H9 (cell line): ENCODE measurements at regions not wholly inside any gene's neighbourhood (a gene's known extent, or its start where the extent isn't known, plus 50 kb on each side); places are given as distances from the start of the nearest gene placed in this dataset.

Experiments
- DNase-seq: peaks from one replicate; pipeline ENCODE4 v3.0.0-alpha.2; 2017
- H2AFZ ChIP-seq: one replicate; pipeline ENCODE4 v1.6.1; 2013; ENCODE audit warnings: mild to moderate bottlenecking, low read length, control low read depth, moderate library complexity
- H2AK5ac ChIP-seq: 2 replicates; pipeline ENCODE4 v1.6.1; 2013; ENCODE audit warnings: low read length, control low read depth, mixed read lengths; ENCODE audit not compliant: insufficient read length
- H2BK120ac ChIP-seq: one replicate; pipeline ENCODE4 v1.6.1; 2013; ENCODE audit warnings: low read depth, mild to moderate bottlenecking, low read length, control low read depth, inconsistent platforms; ENCODE audit not compliant: poor library complexity, severe bottlenecking
- H2BK12ac ChIP-seq: 2 replicates; pipeline ENCODE4 v1.6.1; 2013; ENCODE audit warnings: low read length, control low read depth, mixed read lengths, low read depth; ENCODE audit not compliant: insufficient read length
- H2BK15ac ChIP-seq: 2 replicates; pipeline ENCODE4 v1.6.1; 2013; ENCODE audit warnings: low read depth, low read length, control low read depth
- H2BK20ac ChIP-seq: one replicate; pipeline ENCODE4 v1.6.1; 2013; ENCODE audit warnings: low read depth, mild to moderate bottlenecking, low read length, control low read depth, inconsistent platforms; ENCODE audit not compliant: poor library complexity, severe bottlenecking
- H2BK5ac ChIP-seq: 2 replicates; pipeline ENCODE4 v1.6.1; 2013; ENCODE audit warnings: low read length, control low read depth, mixed read lengths; ENCODE audit not compliant: insufficient read length
- H3K14ac ChIP-seq: 2 replicates; pipeline ENCODE4 v1.6.1; 2013; ENCODE audit warnings: low read length, control low read depth; ENCODE audit not compliant: insufficient read depth
- H3K18ac ChIP-seq: 2 replicates; pipeline ENCODE4 v1.6.1; 2013; ENCODE audit warnings: low read depth, mild to moderate bottlenecking, mixed read lengths, low read length, control low read depth; ENCODE audit not compliant: insufficient read length
- H3K23ac ChIP-seq: 2 replicates; pipeline ENCODE4 v1.6.1; 2013; ENCODE audit warnings: low read length, control low read depth, mixed read lengths, low read depth; ENCODE audit not compliant: insufficient read length
- H3K23me2 ChIP-seq: 2 replicates; pipeline ENCODE4 v1.6.1; 2013; ENCODE audit warnings: low read depth, mild to moderate bottlenecking, mixed read lengths, low read length, control low read depth; ENCODE audit not compliant: insufficient read length, poor library complexity, severe bottlenecking
- H3K27ac ChIP-seq: 2 replicates; pipeline ENCODE4 v1.5.1; 2013; ENCODE audit warnings: low read length, control low read depth, mixed read lengths, low read depth; ENCODE audit not compliant: insufficient read length
- H3K27me3 ChIP-seq: 2 replicates; pipeline ENCODE4 v1.6.1; 2013; ENCODE audit warnings: low read length, control low read depth, inconsistent platforms; ENCODE audit not compliant: insufficient read depth
- H3K4ac ChIP-seq: 2 replicates; pipeline ENCODE4 v1.6.1; 2013; ENCODE audit warnings: low read depth, mild to moderate bottlenecking, control low read depth, inconsistent platforms, low read length, moderate library complexity
- H3K4me1 ChIP-seq: 2 replicates; pipeline ENCODE4 v1.6.1; 2013; ENCODE audit warnings: low read length, control low read depth, inconsistent platforms; ENCODE audit not compliant: insufficient read depth
- H3K4me2 ChIP-seq: 2 replicates; pipeline ENCODE4 v1.6.1; 2013; ENCODE audit warnings: low read length, control low read depth, mixed read lengths; ENCODE audit not compliant: insufficient read length, insufficient read depth
- H3K56ac ChIP-seq: 2 replicates; pipeline ENCODE4 v1.6.1; 2013; ENCODE audit warnings: low read depth, mild to moderate bottlenecking, mixed read lengths, low read length, control low read depth; ENCODE audit not compliant: insufficient read length
- H3K79me1 ChIP-seq: 2 replicates; pipeline ENCODE4 v1.6.1; 2013; ENCODE audit warnings: low read depth, mild to moderate bottlenecking, moderate library complexity, low read length, control low read depth, inconsistent platforms; ENCODE audit not compliant: insufficient read depth, poor library complexity, severe bottlenecking
- H3K79me2 ChIP-seq: 2 replicates; pipeline ENCODE4 v1.6.1; 2013; ENCODE audit warnings: low read length, control low read depth, inconsistent platforms; ENCODE audit not compliant: insufficient read depth
- H3K9ac ChIP-seq: 2 replicates; pipeline ENCODE4 v1.6.1; 2013; ENCODE audit warnings: low read length, control low read depth, mixed read lengths; ENCODE audit not compliant: insufficient read length; ENCODE audit errors: extremely low read depth
- H3K9me3 ChIP-seq: one replicate; pipeline ENCODE4 v1.6.1; 2013; ENCODE audit warnings: low read depth, low read length, inconsistent platforms; ENCODE audit not compliant: control insufficient read depth
- H3T11ph ChIP-seq: one replicate; pipeline ENCODE4 v1.6.1; 2013; ENCODE audit warnings: mild to moderate bottlenecking, low read length, control low read depth, inconsistent platforms
- H4K20me1 ChIP-seq: one replicate; pipeline ENCODE4 v1.6.1; 2013; ENCODE audit not compliant: control insufficient read depth, insufficient read length, insufficient read depth
- H4K5ac ChIP-seq: 2 replicates; pipeline ENCODE4 v1.6.1; 2013; ENCODE audit warnings: low read depth, mild to moderate bottlenecking, mixed read lengths, low read length, control low read depth; ENCODE audit not compliant: insufficient read length
- H4K8ac ChIP-seq: replicated peaks from 2 replicates; pipeline ENCODE4 v1.6.1; 2013; ENCODE audit warnings: low read length, control low read depth, mixed read lengths, low read depth; ENCODE audit not compliant: insufficient read length
- H4K91ac ChIP-seq: 2 replicates; pipeline ENCODE4 v1.6.1; 2013; ENCODE audit warnings: low read depth, mild to moderate bottlenecking, moderate library complexity, mixed read lengths, low read length, control low read depth; ENCODE audit not compliant: insufficient read length
- H3K27ac Mint-ChIP-seq, 3 experiments: 2 replicates in 2 of 3; 3 replicates in 1 of 3; pipeline ENCODE4 v1.8.0; 2020 to 2021; ENCODE audit warnings: mixed read lengths in 3 of 3, mild to moderate bottlenecking in 1 of 3, moderate library complexity in 1 of 3
- H3K27me3 Mint-ChIP-seq: 2 replicates; pipeline ENCODE4 v1.8.0; 2021; ENCODE audit warnings: low read depth, mild to moderate bottlenecking, moderate library complexity, mixed read lengths
- H3K36me3 Mint-ChIP-seq, 3 experiments: 2 replicates in 2 of 3; 3 replicates in 1 of 3; pipeline ENCODE4 v1.8.0; 2020 to 2021; ENCODE audit warnings: low read depth in 3 of 3, mixed read lengths in 3 of 3; ENCODE audit not compliant: insufficient read depth in 1 of 3
- H3K4me1 Mint-ChIP-seq, 2 experiments: 2 replicates each; pipeline ENCODE4 v1.8.0; 2020; ENCODE audit warnings: mixed read lengths in 2 of 2
- H3K4me3 Mint-ChIP-seq, 2 experiments: 2 replicates in 1 of 2; 3 replicates in 1 of 2; pipeline ENCODE4 v1.8.0; 2020 to 2021; ENCODE audit warnings: mild to moderate bottlenecking in 2 of 2, mixed read lengths in 2 of 2, moderate library complexity in 1 of 2
- H3K9me3 Mint-ChIP-seq, 2 experiments: 2 replicates in 1 of 2; 3 replicates in 1 of 2; pipeline ENCODE4 v1.8.0; 2020; ENCODE audit warnings: mild to moderate bottlenecking in 2 of 2, mixed read lengths in 2 of 2, moderate library complexity in 1 of 2
- WGBS: extraction: QIAGEN DNeasy Blood & Tissue Kit; methylation state at CpG from one replicate; pipeline ENCODE4 v1.1.7; 2013; ENCODE audit warnings: missing lambda C conversion rate, low lambda C conversion rate, mixed read lengths; ENCODE audit not compliant: insufficient read length; ENCODE audit errors: extremely low coverage; 5-methylcytosine and 5-hydroxymethylcytosine counted together
- TF ChIP-seq, protein P1 (sequence below): fragments of 200-600 bp; sonication (generic); conservative IDR thresholded peaks from 3 replicates; pipeline ENCODE4 v1.8.0; 2021; ENCODE audit warnings: antibody characterized with exemption, mild to moderate bottlenecking

DNA sequence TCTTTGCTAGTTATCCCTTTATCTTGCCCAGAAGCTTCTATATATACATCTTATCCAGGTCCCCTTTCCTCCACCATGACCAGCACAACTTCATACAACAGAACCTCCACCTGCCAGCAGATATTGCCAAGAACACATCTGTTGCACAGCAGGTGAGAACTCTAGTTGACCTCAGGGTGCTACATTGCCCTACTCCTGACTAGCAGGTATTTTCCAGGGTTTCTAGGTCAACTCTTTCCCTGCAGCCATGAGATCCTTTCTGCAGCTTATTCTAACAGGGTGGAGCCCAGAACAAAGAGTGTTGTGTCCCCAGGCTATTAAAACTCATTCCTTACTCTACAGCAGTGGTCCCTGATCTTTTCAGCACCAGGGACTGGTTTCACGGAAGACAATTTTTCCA lies 319.5 kb downstream of the PRDM2 start:
- TF ChIP-seq, protein P1, sequence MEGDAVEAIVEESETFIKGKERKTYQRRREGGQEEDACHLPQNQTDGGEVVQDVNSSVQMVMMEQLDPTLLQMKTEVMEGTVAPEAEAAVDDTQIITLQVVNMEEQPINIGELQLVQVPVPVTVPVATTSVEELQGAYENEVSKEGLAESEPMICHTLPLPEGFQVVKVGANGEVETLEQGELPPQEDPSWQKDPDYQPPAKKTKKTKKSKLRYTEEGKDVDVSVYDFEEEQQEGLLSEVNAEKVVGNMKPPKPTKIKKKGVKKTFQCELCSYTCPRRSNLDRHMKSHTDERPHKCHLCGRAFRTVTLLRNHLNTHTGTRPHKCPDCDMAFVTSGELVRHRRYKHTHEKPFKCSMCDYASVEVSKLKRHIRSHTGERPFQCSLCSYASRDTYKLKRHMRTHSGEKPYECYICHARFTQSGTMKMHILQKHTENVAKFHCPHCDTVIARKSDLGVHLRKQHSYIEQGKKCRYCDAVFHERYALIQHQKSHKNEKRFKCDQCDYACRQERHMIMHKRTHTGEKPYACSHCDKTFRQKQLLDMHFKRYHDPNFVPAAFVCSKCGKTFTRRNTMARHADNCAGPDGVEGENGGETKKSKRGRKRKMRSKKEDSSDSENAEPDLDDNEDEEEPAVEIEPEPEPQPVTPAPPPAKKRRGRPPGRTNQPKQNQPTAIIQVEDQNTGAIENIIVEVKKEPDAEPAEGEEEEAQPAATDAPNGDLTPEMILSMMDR: no peak

More for the DNA sequence above, 319.5 kb downstream of the PRDM2 start:
- no peak overlapping the region for H3K14ac ChIP-seq
- no peak overlapping the region for H3K4me2 ChIP-seq
- H2BK120ac ChIP-seq: no peak overlapping the region
- H2BK20ac ChIP-seq: no peak overlapping the region
- no peak overlapping the region for H2BK15ac ChIP-seq
- WGBS: no CpG with 5 or more reads among the region's 1 CpG
- no peak overlapping the region for H3K18ac ChIP-seq
- H2AK5ac ChIP-seq: no peak overlapping the region
- H3K4ac ChIP-seq: no peak overlapping the region
- no peak overlapping the region for H2BK5ac ChIP-seq
- H3K79me2 ChIP-seq: no peaks in the 10 kb centered on the region
- H3K27me3 Mint-ChIP-seq: peaks cover 2% of the 10 kb centered on the region
- no peak overlapping the region for H2BK12ac ChIP-seq
- H3K27me3 ChIP-seq: no peaks in the 10 kb centered on the region
- no peak overlapping the region for H3K27ac Mint-ChIP-seq
- no peak overlapping the region for H3K27ac ChIP-seq
- H4K20me1 ChIP-seq: no peaks in the 10 kb centered on the region
- no peak overlapping the region for H3K23ac ChIP-seq
- peaks cover 0 to 6% (median 0%) of the 10 kb centered on the region in 3 experiments; a peak in 2 of 7 replicates for H3K36me3 Mint-ChIP-seq
- no peaks in the 10 kb centered on the region for H3K9me3 ChIP-seq
- H2AFZ ChIP-seq: no peak overlapping the region
- H3K79me1 ChIP-seq: no peaks in the 10 kb centered on the region
- no peaks in the 10 kb centered on the region for H3K4me1 ChIP-seq
- no peaks in the 10 kb centered on the region for H3K23me2 ChIP-seq
- no peak overlapping the region for H3K4me3 Mint-ChIP-seq
- no peak for DNase-seq
- peaks cover 8 to 13% of the 10 kb centered on the region in 2 experiments; a peak in 3 of 5 replicates for H3K9me3 Mint-ChIP-seq
- no peak overlapping the region for H4K5ac ChIP-seq
- no peak overlapping the region for H3K9ac ChIP-seq
- no peak overlapping the region for H4K91ac ChIP-seq
- H4K8ac ChIP-seq: no peak overlapping the region
- peaks cover 23% of the 10 kb centered on the region in 2 experiments for H3K4me1 Mint-ChIP-seq
- H3K56ac ChIP-seq: no peak overlapping the region
- H3T11ph ChIP-seq: no peak overlapping the region
